ENCODE measurements at regions not wholly inside any gene's neighbourhood (a gene's known extent, or its start where the extent isn't known, plus 50 kb on each side); places are given as distances from the start of the nearest gene placed in this dataset.

- CTCF ChIA-PET, result no interaction called here
- H2AFZ ChIP-seq (ENCODE audit: low read depth, low read length, poor library complexity, severe bottlenecking), result no peak overlapping the region
- POLR2A ChIA-PET, result no interaction called here
- RAD21 ChIA-PET (ENCODE audit: low non-redundant PET in 1 of 2, low total read pairs in 2 of 2, uncharacterized antibody in 2 of 2, unreplicated experiment in 2 of 2), result no interaction called here
- no peak overlapping the region for H3K9ac ChIP-seq (ENCODE audit: low read length)
- H3K27me3 ChIP-seq (ENCODE audit: insufficient read depth, low read length), result no peaks in the 10 kb centered on the region
- intact Hi-C loops (cut with micrococcal nuclease), result no loop called here
- ATAC-seq, result no peak
- H3K79me2 ChIP-seq (ENCODE audit: insufficient read depth, low read length), result no peaks in the 10 kb centered on the region
- no peaks in the 10 kb centered on the region for H3K9me2 ChIP-seq (ENCODE audit: insufficient read depth)
- H4K20me1 ChIP-seq (ENCODE audit: insufficient read depth), result no peaks in the 10 kb centered on the region
- H3K4me1 ChIP-seq (ENCODE audit: control insufficient read depth in 1 of 2, insufficient read depth in 2 of 2, low read length in 2 of 2), result no peaks in the 10 kb centered on the region
- H3K4me3 ChIP-seq (replicated peaks in 1 of 2; ENCODE audit: low read depth in 1 of 2, low read length in 2 of 2), result no peak overlapping the region
- DNase-seq (ENCODE audit: low read depth, low spot score), result no peak
- H3K36me3 ChIP-seq (ENCODE audit: control insufficient read depth in 1 of 2, insufficient read depth in 2 of 2, low read length in 2 of 2), result no peaks in the 10 kb centered on the region
- no TSS peak for BruUV-seq (replicated peaks)
- peaks cover 0 to 4% of the 10 kb centered on the region in 2 experiments; a peak in 2 of 4 replicates for H3K9me3 ChIP-seq (ENCODE audit: control insufficient read depth in 1 of 2, insufficient read depth in 1 of 2, low read depth in 1 of 2, low read length in 2 of 2)
- H3K4me2 ChIP-seq (ENCODE audit: low read length), result no peak overlapping the region
- TF ChIP-seq FOSL1 (IDR thresholded peaks at IDR 0.05; ENCODE audit: low read depth), result no peak
- TF ChIP-seq TCF7L2 (IDR thresholded peaks at IDR 0.05; ENCODE audit: borderline replicate concordance, extremely low read depth, insufficient read depth, insufficient read length), result no peak
- no peak for TF ChIP-seq EZH2 (IDR thresholded peaks at IDR 0.05)
- TF ChIP-seq SRF (IDR thresholded peaks at IDR 0.05; ENCODE audit: low read depth), result no peak
- no peak for TF ChIP-seq ELF1 (IDR thresholded peaks at IDR 0.05; ENCODE audit: borderline replicate concordance, low read depth)
- TF ChIP-seq, protein P1, sequence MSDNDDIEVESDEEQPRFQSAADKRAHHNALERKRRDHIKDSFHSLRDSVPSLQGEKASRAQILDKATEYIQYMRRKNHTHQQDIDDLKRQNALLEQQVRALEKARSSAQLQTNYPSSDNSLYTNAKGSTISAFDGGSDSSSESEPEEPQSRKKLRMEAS (IDR thresholded peaks at IDR 0.05), result no peak
- no peak overlapping the region for H3K27ac ChIP-seq (ENCODE audit: low read depth, low read length)
Observed at GRCh38 chr12:58277231-58277630, 335.9 kb downstream of the ATP23 start.

- Histone ChIP-seq H3K4me3 (replicated peaks in 1 of 2; ENCODE audit: low read depth in 1 of 2, low read length in 2 of 2) (no peak overlapping the region), H3K9me3 (ENCODE audit: control insufficient read depth in 1 of 2, insufficient read depth in 1 of 2, low read depth in 1 of 2, low read length in 2 of 2) (no peaks in the 10 kb centered on the region), H3K27ac (ENCODE audit: low read depth, low read length) (no peak overlapping the region), H3K9me2 (ENCODE audit: insufficient read depth) (no peaks in the 10 kb centered on the region), H3K9ac (ENCODE audit: low read length) (no peak overlapping the region), H3K4me1 (ENCODE audit: control insufficient read depth in 1 of 2, insufficient read depth in 2 of 2, low read length in 2 of 2) (no peaks in the 10 kb centered on the region), H3K4me2 (ENCODE audit: low read length) (no peak overlapping the region), H3K79me2 (ENCODE audit: insufficient read depth, low read length) (no peaks in the 10 kb centered on the region), H3K27me3 (ENCODE audit: insufficient read depth, low read length) (no peaks in the 10 kb centered on the region), H3K36me3 (ENCODE audit: control insufficient read depth in 1 of 2, insufficient read depth in 2 of 2, low read length in 2 of 2) (no peaks in the 10 kb centered on the region), H2AFZ (ENCODE audit: low read depth, low read length, poor library complexity, severe bottlenecking) (no peak overlapping the region), H4K20me1 (ENCODE audit: insufficient read depth) (no peaks in the 10 kb centered on the region)
- RAD21 ChIA-PET (ENCODE audit: low non-redundant PET in 1 of 2, low total read pairs in 2 of 2, uncharacterized antibody in 2 of 2, unreplicated experiment in 2 of 2), result no interaction called here
- intact Hi-C loops (cut with micrococcal nuclease), result no loop called here
- BruUV-seq (replicated peaks), result no TSS peak
- CTCF ChIA-PET, result no interaction called here
- no peak for ATAC-seq
- no peak for DNase-seq (ENCODE audit: low read depth, low spot score)
- POLR2A ChIA-PET, result no interaction called here
- TF ChIP-seq ZFX (IDR thresholded peaks at IDR 0.05), result no peak
- no peak for TF ChIP-seq REST (IDR thresholded peaks at IDR 0.05; ENCODE audit: low read depth)
- TF ChIP-seq POLR2A (IDR thresholded peaks at IDR 0.05; ENCODE audit: borderline replicate concordance, extremely low read depth, insufficient read depth, insufficient read length), result no peak
- no peak for TF ChIP-seq EZH2 (IDR thresholded peaks at IDR 0.05)
- TF ChIP-seq SIN3A (IDR thresholded peaks at IDR 0.05; ENCODE audit: low read depth), result no peak
- no peak for TF ChIP-seq CEBPB (IDR thresholded peaks at IDR 0.05; ENCODE audit: low read depth)
- no peak for TF ChIP-seq FOSL1 (IDR thresholded peaks at IDR 0.05; ENCODE audit: low read depth)
- no peak for TF ChIP-seq ATF3 (IDR thresholded peaks at IDR 0.05)
- no peak for TF ChIP-seq JUND (IDR thresholded peaks at IDR 0.05)
- TF ChIP-seq ZNF274 (IDR thresholded peaks at IDR 0.05; ENCODE audit: low read depth, low read length), result no peak
- TF ChIP-seq RAD21 (IDR thresholded peaks at IDR 0.05; ENCODE audit: low read depth), result no peak
- TF ChIP-seq EGR1 (IDR thresholded peaks at IDR 0.05; ENCODE audit: low read depth), result no peak
- TF ChIP-seq TCF7L2 (IDR thresholded peaks at IDR 0.05; ENCODE audit: borderline replicate concordance, extremely low read depth, insufficient read depth, insufficient read length), result no peak
- TF ChIP-seq, protein P1 (IDR thresholded peaks at IDR 0.05), result no peak
- no peak for TF ChIP-seq POLR2AphosphoS5 (IDR thresholded peaks at IDR 0.05; ENCODE audit: low read depth, low read length)
Observed at GRCh38 chr12:58283553-58283952, 342.2 kb downstream of the ATP23 start.
